Stimulated activated CD4-positive, alpha-beta T cell treated with anti-CD3 and anti-CD28 coated beads, Interleukin-4, amount 100 ng/mL, for 48 hours (primary cell): ENCODE measurements at regions not wholly inside any gene's neighbourhood (a gene's known extent, or its start where the extent isn't known, plus 50 kb on each side); places are given as distances from the start of the nearest gene placed in this dataset.

Source experiments
- DNase-seq, 2 donors: peaks; one replicate each; pipeline ENCODE4 v3.0.0-alpha.2; 2020; ENCODE audit warnings: low read depth in 2 of 2

GRCh38 chr10:94043431-94043990 is 49.8 kb downstream of the PLCE1 start:
- no peak for DNase-seq

GRCh38 chr10:94046098-94046497 is 52.4 kb downstream of the PLCE1 start:
- no peak for DNase-seq

DNA sequence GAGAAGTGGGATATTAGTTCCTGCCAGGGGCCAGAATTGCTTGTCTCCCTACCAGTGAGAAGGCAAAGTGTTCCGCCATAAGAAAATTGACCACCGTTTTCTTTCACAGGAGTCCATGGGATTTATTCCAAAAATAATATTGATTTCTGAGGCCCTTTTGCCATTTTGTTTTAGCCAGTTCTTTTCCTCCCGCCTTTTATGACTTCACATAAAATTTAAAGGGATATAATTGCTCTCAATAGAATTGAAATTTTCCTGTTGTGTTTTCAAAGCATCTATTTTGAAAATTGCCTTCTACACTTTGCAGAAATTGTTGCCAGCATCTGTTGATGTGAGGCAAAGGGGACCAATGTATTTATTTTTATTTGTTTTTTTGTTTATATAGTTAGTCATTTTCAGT is 53.6 kb downstream of the PLCE1 start:
- DNase-seq, result no peak

- no peak for DNase-seq
Measured at GRCh38 chr10:94049911-94050310, 56.2 kb downstream of the PLCE1 start.

GRCh38 chr10:94052281-94052680 is 58.5 kb downstream of the PLCE1 start:
- DNase-seq, result no peak

DNA sequence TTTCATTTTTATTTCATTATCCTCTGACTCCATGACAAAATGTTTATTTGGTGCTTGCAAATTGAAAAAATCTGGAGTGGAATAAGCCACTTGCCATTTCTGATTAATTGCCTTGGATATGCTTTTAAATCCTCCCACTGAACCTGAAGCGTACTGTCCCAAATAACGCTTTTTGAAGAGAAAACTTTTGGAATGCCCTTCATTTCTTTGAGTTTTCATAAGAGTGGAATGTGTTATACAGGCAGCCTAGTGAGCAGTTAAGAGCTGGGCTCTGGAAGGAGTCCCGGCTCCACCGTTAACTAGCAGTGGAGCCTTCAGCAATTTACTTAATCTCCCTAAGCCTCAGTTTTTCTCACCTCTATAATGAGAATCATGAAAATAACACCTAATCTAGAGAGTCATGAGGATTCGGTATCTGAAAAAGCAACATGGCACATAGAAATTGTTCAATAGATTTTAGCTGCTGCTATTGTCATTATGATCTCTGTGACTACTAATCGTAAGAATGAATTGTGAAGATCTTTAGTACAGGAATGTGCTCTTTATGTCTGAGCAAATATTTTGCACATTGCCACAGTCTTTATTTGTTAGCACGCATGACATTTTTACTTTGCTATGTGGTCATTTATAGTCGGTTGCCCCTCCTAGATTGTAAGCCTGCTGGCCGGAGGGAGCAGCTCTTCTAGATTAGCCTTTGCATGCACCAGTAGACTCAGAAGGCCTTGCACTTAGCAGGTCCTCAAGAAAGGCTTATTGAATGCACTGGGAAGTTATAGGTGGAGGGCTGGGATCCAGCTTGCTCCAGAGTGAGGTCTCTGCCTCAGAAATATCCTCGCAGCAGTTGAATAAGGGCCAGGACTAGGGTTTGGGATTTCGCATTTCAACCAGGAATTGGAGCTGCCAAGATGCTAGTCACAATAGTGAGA is 59.4 kb downstream of the PLCE1 start:
- DNase-seq, result no peak

GRCh38 chr10:94059178-94059883 is 65.6 kb downstream of the PLCE1 start:
- no peak for DNase-seq

DNA sequence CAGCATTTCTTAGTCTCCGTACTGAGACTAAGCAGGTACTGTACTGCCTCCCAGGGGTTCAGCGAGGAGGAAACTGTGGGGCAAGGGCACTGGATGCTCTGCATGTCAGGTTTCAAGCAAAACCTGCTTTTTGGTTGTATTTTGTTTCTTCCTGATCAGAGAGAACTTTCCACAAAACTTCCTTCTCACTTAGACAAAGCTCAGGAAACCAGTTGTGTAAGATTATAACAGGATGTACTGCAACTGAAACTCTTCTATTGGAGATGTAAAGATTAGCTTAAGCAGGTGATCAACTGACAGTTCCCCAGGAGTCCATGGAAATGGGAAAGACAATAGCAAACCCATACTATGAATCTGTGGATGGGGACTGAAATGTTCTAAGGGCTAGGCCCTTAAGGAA is 67.3 kb downstream of the PLCE1 start:
- no peak for DNase-seq

DNA sequence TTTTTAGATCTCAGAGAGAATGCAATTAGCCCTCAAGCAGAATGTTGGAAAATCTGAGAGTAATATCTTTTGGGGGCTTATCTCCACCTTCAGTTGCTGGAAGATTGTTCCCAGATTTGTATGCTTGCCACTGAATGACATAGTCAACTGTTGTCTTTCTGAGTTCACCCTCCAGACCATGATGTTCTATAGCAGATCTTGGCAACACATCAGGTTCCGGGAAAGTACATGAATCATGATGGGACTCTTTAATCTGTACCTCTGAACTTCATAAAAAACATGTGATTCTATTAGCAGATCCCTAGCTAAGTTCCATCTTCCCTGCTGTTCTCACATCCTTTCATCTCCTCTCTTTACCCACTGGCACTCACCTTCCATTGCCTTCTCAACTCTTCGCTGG is 68.9 kb downstream of the PLCE1 start:
- DNase-seq, result no peak

DNA sequence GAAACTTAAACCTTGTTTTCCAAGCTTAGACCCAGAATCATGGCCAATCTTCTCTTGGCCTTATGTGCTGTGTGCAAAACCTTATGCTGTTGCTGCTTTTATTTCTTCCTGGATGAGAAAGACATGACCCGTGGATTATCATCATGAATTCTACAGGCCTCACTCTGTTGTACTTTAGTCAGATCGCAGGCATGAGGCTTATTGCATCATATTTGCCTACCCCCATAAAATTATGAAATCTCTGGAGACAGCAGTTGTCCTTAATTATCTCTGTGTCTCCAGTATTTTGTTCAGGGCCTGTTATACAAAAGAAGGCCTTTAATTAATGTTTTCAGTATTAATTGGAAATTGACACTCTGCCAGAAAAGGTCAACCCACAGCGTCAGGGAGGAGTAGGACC is 71.6 kb downstream of the PLCE1 start:
- no peak for DNase-seq

DNA sequence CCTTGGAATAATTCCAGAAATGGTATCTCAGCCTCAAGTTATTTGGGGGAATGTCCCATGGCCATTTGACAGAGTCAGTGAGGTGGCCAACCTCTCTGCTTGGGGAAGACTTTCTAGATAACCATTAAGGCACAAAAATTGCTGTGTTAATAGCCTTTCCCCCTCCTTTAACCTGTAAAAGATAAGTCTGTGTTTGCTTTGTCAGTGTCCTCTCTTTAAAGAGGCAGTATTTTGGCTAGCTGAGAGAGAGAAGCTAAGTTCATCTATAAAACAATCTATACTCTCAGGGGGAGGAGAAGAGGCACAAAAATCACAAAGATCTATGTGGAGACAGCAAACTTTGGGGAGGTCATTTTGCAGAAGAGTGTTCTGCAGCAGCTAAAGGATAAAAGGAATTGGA is 72.1 kb downstream of the PLCE1 start:
- no peak for DNase-seq

GRCh38 chr10:94066411-94066810 is 72.7 kb downstream of the PLCE1 start:
- DNase-seq, result no peak

GRCh38 chr10:94069884-94070283 is 76.2 kb downstream of the PLCE1 start:
- no peak for DNase-seq

- DNase-seq, result no peak
Measured at GRCh38 chr10:94074462-94074861, 80.7 kb downstream of the PLCE1 start.

DNA sequence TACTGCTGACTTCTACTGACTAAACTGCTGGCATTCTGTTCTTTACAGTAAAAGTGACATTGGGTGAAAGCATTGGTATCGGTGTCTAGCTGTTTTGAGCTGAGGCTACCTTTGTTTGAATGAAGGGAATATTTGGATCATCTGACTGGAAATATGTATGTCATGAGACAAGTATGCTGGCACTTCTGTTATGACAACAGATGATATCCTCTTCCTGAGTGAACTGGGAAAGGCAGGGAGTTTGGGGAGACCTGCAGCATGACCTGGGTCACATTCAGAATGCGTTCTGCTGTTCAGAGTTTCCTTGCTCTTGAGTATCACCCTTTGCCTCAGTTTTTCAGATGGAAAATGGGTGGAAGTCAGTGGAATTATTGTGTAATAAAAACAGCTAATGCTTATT is 81.8 kb downstream of the PLCE1 start:
- no peak for DNase-seq

DNA sequence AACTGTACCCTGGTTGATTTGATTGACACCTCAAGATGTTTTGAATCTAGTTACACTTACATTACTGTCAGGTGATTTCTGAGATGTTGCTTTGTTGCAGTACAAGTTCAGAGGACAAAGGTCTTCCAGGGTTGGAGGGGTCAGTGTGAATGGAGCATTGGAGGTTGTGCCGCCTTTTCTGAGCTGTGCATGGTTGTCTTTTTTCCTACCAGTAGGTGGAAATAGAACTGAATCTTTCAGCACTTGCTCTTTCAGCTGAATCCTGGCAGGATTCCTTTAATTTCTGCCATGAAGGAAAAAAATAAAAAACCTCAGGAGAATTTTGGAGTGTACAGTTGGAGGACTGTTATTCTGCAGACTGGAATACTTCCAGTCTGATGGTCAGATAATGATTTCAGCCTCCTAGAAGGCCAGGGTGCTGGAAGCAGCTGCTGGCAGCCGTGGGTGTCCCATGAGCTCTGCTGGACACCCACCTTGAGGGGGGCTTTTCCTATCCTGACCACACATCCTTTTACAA is 82.7 kb downstream of the PLCE1 start:
- DNase-seq, result no peak

DNA sequence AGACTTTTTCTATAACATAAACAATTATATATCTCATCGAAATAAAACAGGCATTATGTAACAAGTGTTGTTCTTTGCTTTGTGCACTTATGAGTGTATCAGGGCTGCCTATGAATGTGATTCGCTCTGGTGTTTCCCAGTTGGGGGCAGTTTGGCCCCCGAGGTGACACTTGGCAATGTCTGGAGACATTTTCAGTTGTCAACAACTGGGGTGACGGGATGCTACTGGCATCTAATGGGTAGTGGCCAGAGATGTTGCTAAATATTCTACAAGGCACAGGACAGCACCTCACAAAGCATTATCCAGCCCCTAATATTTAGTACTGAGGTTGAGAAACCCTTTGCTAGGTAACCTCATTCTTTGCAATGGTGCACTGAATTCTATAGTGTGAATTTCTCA is 83.3 kb downstream of the PLCE1 start:
- no peak for DNase-seq

- no peak for DNase-seq
Measured at GRCh38 chr10:94080108-94080507, 86.4 kb downstream of the PLCE1 start.

GRCh38 chr10:94083662-94084265 is 90.0 kb downstream of the PLCE1 start:
- DNase-seq, result no peak

DNA sequence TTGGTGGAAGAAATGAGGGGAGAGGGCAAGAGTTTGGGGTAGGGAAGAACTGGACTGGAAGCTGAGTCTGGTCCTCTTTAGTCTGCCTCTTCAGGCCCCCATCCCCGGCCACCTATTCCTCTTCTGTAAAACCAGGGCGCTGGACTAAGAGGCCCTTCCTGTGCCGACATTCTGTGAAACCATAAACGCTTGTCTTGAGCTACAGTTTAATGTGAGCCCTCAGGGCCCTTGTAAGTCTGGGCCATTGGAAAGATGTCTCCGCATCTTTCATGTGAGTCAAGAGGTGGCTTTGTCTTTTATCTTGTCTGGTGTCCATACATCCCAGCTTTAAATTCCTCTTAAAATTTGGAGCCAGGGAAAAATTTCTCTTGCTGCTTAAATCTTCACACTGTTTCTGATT is 90.6 kb downstream of the PLCE1 start:
- DNase-seq, result no peak

GRCh38 chr10:94085288-94085687 is 91.6 kb downstream of the PLCE1 start:
- no peak for DNase-seq

DNA sequence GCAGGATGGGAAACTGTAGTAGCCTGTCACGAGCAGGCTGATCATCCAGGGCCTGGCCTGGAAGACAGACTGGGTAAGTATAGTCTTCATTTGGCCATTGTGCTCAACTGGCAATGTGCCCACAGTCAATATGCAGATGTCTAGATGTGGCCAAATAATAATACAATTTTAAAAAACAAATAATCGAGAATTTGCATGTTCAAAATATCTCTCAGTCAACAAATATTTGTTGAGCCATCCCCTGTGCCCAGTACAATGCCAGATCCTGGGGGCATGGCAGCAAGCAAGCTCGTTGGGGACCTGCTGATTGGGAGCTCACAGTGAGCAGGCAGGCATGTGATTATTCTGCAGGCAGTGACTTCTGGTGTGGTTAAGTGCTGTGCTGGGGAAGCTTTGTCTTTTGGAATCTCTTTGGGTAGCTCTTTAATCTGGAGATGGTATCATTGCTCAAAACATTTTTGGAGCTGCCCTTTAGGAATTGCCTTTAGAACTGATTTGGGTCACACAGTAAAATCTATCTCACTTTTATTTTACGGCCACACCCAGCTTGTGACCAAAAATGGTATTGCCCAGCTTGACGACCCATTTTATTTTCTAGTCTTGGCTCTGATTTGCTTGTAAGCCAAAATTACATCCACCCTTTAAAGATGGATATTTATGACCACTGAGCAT is 92.2 kb downstream of the PLCE1 start:
- DNase-seq, result no peak
